HL-60 (cell line): ENCODE measurements at regions not wholly inside any gene's neighbourhood (a gene's known extent, or its start where the extent isn't known, plus 50 kb on each side); places are given as distances from the start of the nearest gene placed in this dataset.

Experiments used
- DNase-seq, 2 experiments: peaks; one replicate each; pipeline ENCODE4 v3.0.0-alpha.2; 2010 to 2020; ENCODE audit warnings: low read depth in 1 of 2, low spot score in 1 of 2
- H3K27ac ChIP-seq: fragments of 250-450 bp; sonication (Bioruptor Pico); replicated peaks from 2 replicates; pipeline ENCODE4 v1.5.1; 2020; ENCODE audit warnings: mild to moderate bottlenecking, moderate library complexity
- H3K27me3 ChIP-seq: fragments of 250-450 bp; sonication (Bioruptor Pico); 2 replicates; pipeline ENCODE4 v1.5.1; 2021; ENCODE audit warnings: mild to moderate bottlenecking, moderate library complexity; ENCODE audit not compliant: insufficient read depth, poor library complexity, severe bottlenecking
- H3K4me3 ChIP-seq: replicated peaks from 2 replicates; pipeline ENCODE4 v1.5.1; 2011; ENCODE audit warnings: mild to moderate bottlenecking, control low read depth, low read length; ENCODE audit not compliant: insufficient read depth
- CTCF ChIP-seq: IDR thresholded peaks from one replicate; pipeline ENCODE4 v1.5.1; 2011; ENCODE audit warnings: low read length, control low read depth, inconsistent platforms; ENCODE audit not compliant: insufficient read depth
- GABPA ChIP-seq: IDR thresholded peaks from 2 replicates; pipeline ENCODE4 v1.6.1; 2012; ENCODE audit warnings: low read depth
- POLR2AphosphoS5 ChIP-seq: IDR thresholded peaks from 2 replicates; pipeline ENCODE4 v1.6.1; 2012; ENCODE audit warnings: low read depth
- REST ChIP-seq: IDR thresholded peaks from 2 replicates; pipeline ENCODE4 v1.6.1; 2012; ENCODE audit warnings: low read depth; ENCODE audit not compliant: insufficient replicate concordance
- SPI1 ChIP-seq: IDR thresholded peaks from 2 replicates; pipeline ENCODE4 v1.6.1; 2012; ENCODE audit warnings: low read depth, mild to moderate bottlenecking, borderline replicate concordance

DNA sequence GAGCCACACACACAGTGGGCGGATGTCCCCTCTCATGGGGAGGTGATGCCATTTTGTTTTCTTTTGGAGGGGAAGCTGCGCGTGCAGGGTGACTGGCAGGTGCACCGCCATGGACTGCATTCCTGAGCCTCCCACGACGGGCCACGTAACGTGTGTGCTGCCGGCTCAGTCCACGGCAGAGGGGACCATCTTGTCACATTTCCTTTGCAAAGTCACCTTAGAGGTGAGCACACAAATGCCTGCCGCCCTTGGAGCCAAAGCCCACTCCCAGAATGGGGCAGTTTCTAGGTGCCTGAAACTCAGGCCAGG is 262.5 kb downstream of the CTTN start:
- Histone ChIP-seq H3K27ac (no peak overlapping the region), H3K27me3 (peaks cover 15% of the 10 kb centered on the region), H3K4me3 (no peak overlapping the region)
- no peak for DNase-seq
- no peak for TF ChIP-seq GABPA
- no peak for TF ChIP-seq POLR2AphosphoS5
- no peak for TF ChIP-seq SPI1
- no peak for TF ChIP-seq REST
- no peak for TF ChIP-seq CTCF

DNA sequence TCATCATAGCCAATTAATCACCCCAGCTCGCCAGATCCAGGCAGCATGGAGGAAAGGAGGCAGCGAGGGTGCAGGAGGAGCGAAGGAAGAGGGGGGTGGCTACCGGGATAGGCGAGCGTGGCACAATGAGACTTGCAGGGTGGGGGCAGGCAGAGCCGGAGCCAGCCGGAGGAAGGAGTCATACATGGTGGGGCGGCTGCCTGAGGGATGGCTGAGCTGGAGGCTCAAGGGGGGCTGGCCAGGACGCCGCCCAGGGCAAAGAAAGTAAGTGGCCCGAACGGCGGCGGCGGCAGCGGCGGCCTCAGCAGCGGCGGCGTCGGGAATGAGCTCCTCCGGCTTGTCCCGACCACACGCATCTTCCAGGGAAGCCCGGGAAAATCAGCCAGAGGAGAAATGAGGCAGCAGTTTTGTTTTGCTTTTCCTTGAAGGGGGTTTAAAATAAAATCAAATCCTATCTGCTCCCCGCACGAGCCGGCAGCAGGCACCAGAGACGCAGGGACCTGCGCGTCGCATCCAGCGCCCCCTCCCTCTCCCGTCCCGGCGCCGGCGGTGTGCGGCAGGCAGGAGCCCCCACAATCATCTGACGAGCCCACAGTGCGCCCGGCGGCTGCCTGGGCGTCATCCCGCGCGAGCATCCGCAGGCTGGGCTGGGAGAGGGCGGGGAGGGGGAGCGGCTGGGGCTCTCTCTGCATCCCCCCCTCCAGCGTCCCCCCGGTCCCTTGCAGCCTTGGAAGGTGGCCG is 263.6 kb downstream of the CTTN start:
- H3K27ac ChIP-seq, result no peak overlapping the region
- DNase-seq, result no peak
- peaks cover 15% of the 10 kb centered on the region for H3K27me3 ChIP-seq

More for the DNA sequence above, 263.6 kb downstream of the CTTN start:
- TF ChIP-seq REST, result no peak
- TF ChIP-seq CTCF, result no peak
- no peak for TF ChIP-seq SPI1
- no peak for TF ChIP-seq GABPA
- TF ChIP-seq POLR2AphosphoS5, result no peak
- H3K4me3 ChIP-seq, result no peak overlapping the region
